K562 (cell line): ENCODE measurements at regions not wholly inside any gene's neighbourhood (a gene's known extent, or its start where the extent isn't known, plus 50 kb on each side); places are given as distances from the start of the nearest gene placed in this dataset.

ENCODE experiments used
- ATAC-seq: fragments of 200-7000 bp; cut with Tn5 transposase; 3 replicates; pipeline ENCODE4 v1.9.1; 2020; ENCODE audit warnings: moderate library complexity
- BruUV-seq: library from RNA; stranded (reverse); fragments of 400-500 nt; replicated peaks from 2 replicates; lab custom pipeline; 2021; lab: Mats Ljungman, UMichigan
- CTCF ChIA-PET: fragments of 300-600 bp; formaldehyde crosslinking; extraction: SDS; loops from one replicate; lab custom pipeline; 2021; ENCODE audit warnings: low intra/inter-chr PET ratio; lab: Yijun Ruan, JAX
- POLR2A ChIA-PET: fragments of 300-600, 350-650 bp; sonication (Branson Sonifier 250); formaldehyde crosslinking; extraction: SDS; loops from one replicate; lab custom pipeline; 2021; ENCODE audit warnings: antibody characterized with exemption, inconsistent platforms; lab: Yijun Ruan, JAX
- DNase-seq, 4 experiments: peaks; one replicate each; pipeline versions ENCODE4 v3.0.0 to v3.0.0-alpha.2; 2011 to 2018; ENCODE audit warnings: low spot score in 3 of 4, mixed read lengths in 3 of 4; ENCODE audit errors: extremely low read depth in 1 of 4
- FAIRE-seq: peaks from 2 replicates; lab custom pipeline; 2011; peaks lifted over from hg19 to GRCh38; lab: Jason Lieb, UNC
- H2AFZ ChIP-seq: 2 replicates; pipeline ENCODE4 v1.6.0; 2011; ENCODE audit warnings: low read depth, low read length, control low read depth, inconsistent platforms
- H3K27ac ChIP-seq: fragments of 200-600 bp; 3 replicates; pipeline ENCODE4 v1.8.0; 2011; ENCODE audit warnings: low read depth, mild to moderate bottlenecking, control low read depth, inconsistent platforms, low read length, moderate library complexity, mixed read lengths; ENCODE audit errors: extremely low read depth
- H3K27me3 ChIP-seq, 2 experiments: fragments of 300-600 bp in 1 of 2; 2 replicates in 1 of 2; 3 replicates in 1 of 2; pipeline versions ENCODE4 v1.6.0 to v1.8.0; 2011; ENCODE audit warnings: inconsistent platforms in 2 of 2, low read length in 2 of 2, mild to moderate bottlenecking in 1 of 2, mixed read lengths in 1 of 2, moderate library complexity in 1 of 2; ENCODE audit not compliant: control insufficient read depth in 2 of 2, insufficient read depth in 2 of 2
- H3K36me3 ChIP-seq: fragments of 300-600 bp; 3 replicates; pipeline ENCODE4 v1.8.0; 2011; ENCODE audit warnings: mild to moderate bottlenecking, low read length, inconsistent platforms; ENCODE audit not compliant: control insufficient read depth, insufficient read depth
- H3K4me1 ChIP-seq, 2 experiments: fragments of 200-600 bp in 1 of 2; replicated peaks in 1 of 2; 2 replicates in 1 of 2; 3 replicates in 1 of 2; pipeline versions ENCODE4 v1.5.1 to v1.8.0; 2011; ENCODE audit warnings: inconsistent platforms in 2 of 2, low read length in 2 of 2, mild to moderate bottlenecking in 1 of 2, mixed read lengths in 1 of 2, moderate library complexity in 1 of 2; ENCODE audit not compliant: control insufficient read depth in 2 of 2, insufficient read depth in 2 of 2
- H3K4me2 ChIP-seq: 2 replicates; pipeline ENCODE4 v1.6.1; 2011; ENCODE audit warnings: low read length, control low read depth, inconsistent platforms, mixed read lengths; ENCODE audit not compliant: insufficient read depth
- H3K4me3 ChIP-seq: fragments of 200-600 bp; sonication (generic), shearing (Covaris generic); 2 replicates; pipeline ENCODE4 v1.5.1; 2016; ENCODE audit warnings: control low read depth, inconsistent platforms
- H3K79me2 ChIP-seq: fragments of 200-600 bp; 3 replicates; pipeline ENCODE4 v1.8.0; 2011; ENCODE audit warnings: low read length, inconsistent platforms; ENCODE audit not compliant: control insufficient read depth, insufficient read depth
- H3K9ac ChIP-seq, 2 experiments: 2 replicates each; pipeline versions ENCODE4 v1.6.0 to v1.6.1; 2011; ENCODE audit warnings: low read depth in 2 of 2, low read length in 2 of 2, control low read depth in 1 of 2, inconsistent platforms in 1 of 2, mild to moderate bottlenecking in 1 of 2, mixed read lengths in 1 of 2; ENCODE audit not compliant: insufficient read depth in 1 of 2
- H3K9me1 ChIP-seq: one replicate; pipeline ENCODE4 v1.6.0; 2011; ENCODE audit warnings: inconsistent platforms, mild to moderate bottlenecking, low read length, moderate library complexity; ENCODE audit not compliant: control insufficient read depth, insufficient read depth
- H3K9me3 ChIP-seq: replicated peaks from 2 replicates; pipeline ENCODE4 v1.5.1; 2011; ENCODE audit warnings: low read depth, low read length, inconsistent platforms; ENCODE audit not compliant: control insufficient read depth, insufficient read depth
- H4K20me1 ChIP-seq: replicated peaks from 2 replicates; pipeline ENCODE4 v1.6.1; 2011; ENCODE audit warnings: low read length, inconsistent platforms, mixed read lengths; ENCODE audit not compliant: control insufficient read depth, insufficient read depth
- ARHGAP35 ChIP-seq: fragments of 450-650 bp; IDR thresholded peaks from 2 replicates; pipeline ENCODE4 v1.6.1; 2018; ENCODE audit not compliant: partially characterized antibody
- CHD2 ChIP-seq: IDR thresholded peaks from 2 replicates; pipeline ENCODE4 v1.6.1; 2011; ENCODE audit warnings: low read depth, low read length
- ILF3 ChIP-seq: fragments of 450-650 bp; IDR thresholded peaks from 2 replicates; pipeline ENCODE4 v1.6.1; 2018; ENCODE audit warnings: antibody characterized with exemption, mild to moderate bottlenecking, moderate library complexity, borderline replicate concordance
- KAT2B ChIP-seq: IDR thresholded peaks from one replicate; pipeline ENCODE4 v1.6.1; 2012; ENCODE audit warnings: low read depth, mild to moderate bottlenecking, control low read depth, inconsistent platforms, low read length, moderate library complexity
- MAX ChIP-seq: sonication (generic); formaldehyde crosslinking; IDR thresholded peaks from 2 replicates; pipeline ENCODE4 v1.9.0; 2022; ENCODE audit warnings: mild to moderate bottlenecking, missing genetic modification reagents
- RB1 ChIP-seq: fragments of 450-650 bp; IDR thresholded peaks from 2 replicates; pipeline ENCODE4 v1.6.1; 2017; ENCODE audit warnings: low read depth, mild to moderate bottlenecking
- RBFOX2 ChIP-seq: fragments of 200-400 bp; formaldehyde crosslinking; IDR thresholded peaks from 2 replicates; pipeline ENCODE4 v1.6.1; 2017; ENCODE audit warnings: low read depth, mild to moderate bottlenecking, low read length, moderate library complexity
- RBM39 ChIP-seq: fragments of 200-400 bp; formaldehyde crosslinking; optimal IDR thresholded peaks from 2 replicates; pipeline ENCODE3; 2018; ENCODE audit warnings: low read depth, low read length
- RHOXF2B ChIP-seq: fragments of 250-450 bp; sonication (Bioruptor Pico); conservative IDR thresholded peaks from 2 replicates; pipeline ENCODE4 v1.5.1; 2021
- SMARCB1 ChIP-seq: IDR thresholded peaks from 2 replicates; pipeline ENCODE4 v1.6.1; 2011; ENCODE audit warnings: improper control_type of control experiment, low read depth; ENCODE audit not compliant: insufficient read length
- SMARCE1 ChIP-seq: fragments of 450-650 bp; IDR thresholded peaks from 2 replicates; pipeline ENCODE4 v1.7.1; 2016; ENCODE audit warnings: mild to moderate bottlenecking
- YY1 ChIP-seq, 3 experiments: IDR thresholded peaks; 2 replicates each; pipeline ENCODE4 v1.6.1; 2011; ENCODE audit warnings: low read length in 2 of 3, mild to moderate bottlenecking in 2 of 3, moderate library complexity in 2 of 3, borderline replicate concordance in 1 of 3, control low read depth in 1 of 3, low read depth in 1 of 3; ENCODE audit not compliant: insufficient read depth in 3 of 3, insufficient replicate concordance in 2 of 3, control insufficient read depth in 1 of 3, insufficient read length in 1 of 3; ENCODE audit errors: extremely low read depth in 1 of 3
- ZBTB34 ChIP-seq: fragments of 250-450 bp; sonication (Bioruptor Pico); IDR thresholded peaks from 2 replicates; pipeline ENCODE4 v1.8.0; 2021; ENCODE audit warnings: mild to moderate bottlenecking, moderate library complexity
- ZNF175 ChIP-seq: fragments of 200-800 bp; sonication (Bioruptor generic); IDR thresholded peaks from 2 replicates; pipeline ENCODE4 v1.6.1; 2016; ENCODE audit warnings: low read depth, mild to moderate bottlenecking, missing genetic modification characterization, missing compliant biosample characterization
- ZNF311 ChIP-seq: fragments of 250-450 bp; sonication (Bioruptor Pico); IDR thresholded peaks from 2 replicates; pipeline ENCODE4 v1.4.0; 2020; ENCODE audit warnings: mild to moderate bottlenecking, moderate library complexity
- ZNF449 ChIP-seq: fragments of 250-450 bp; sonication (Bioruptor Pico); IDR thresholded peaks from 2 replicates; pipeline ENCODE4 v1.8.0; 2022; ENCODE audit warnings: moderate library complexity, mild to moderate bottlenecking, inconsistent platforms
- ZNF592 ChIP-seq: fragments of 450-650 bp; IDR thresholded peaks from 2 replicates; pipeline ENCODE4 v1.6.1; 2017; ENCODE audit warnings: antibody characterized with exemption, mild to moderate bottlenecking
- WGBS: fragments of 100-300 bp; shearing (Covaris generic); methylation state at CpG from one replicate; pipeline ENCODE4 v1.1.6; 2016; ENCODE audit warnings: low coverage, mixed read lengths; ENCODE audit not compliant: insufficient coverage; ENCODE audit errors: missing lambda C conversion rate; 5-methylcytosine and 5-hydroxymethylcytosine counted together
- in situ Hi-C: fragments of 300-500 bp; cut with MboI; formaldehyde crosslinking; loops from 4 replicates; pipeline ENCODE4 v1.15.0; 2018; ENCODE audit warnings: inconsistent platforms, mixed read lengths
- intact Hi-C: fragments of 100-400 bp; cut with micrococcal nuclease; formaldehyde crosslinking; loops from 2 replicates; pipeline ENCODE4 v1.14.2; 2022

- no peak for FAIRE-seq
- no peak overlapping the region for H3K9ac ChIP-seq
- POLR2A ChIA-PET = no interaction called here
- intact Hi-C loops (no loop called here), in situ Hi-C loops (no loop called here)
- WGBS = 0% methylated on average over 1 of the region's 1 CpG
- H3K27ac ChIP-seq = no peak overlapping the region
- H3K79me2 ChIP-seq = no peaks in the 10 kb centered on the region
- BruUV-seq = no TSS peak
- H3K4me3 ChIP-seq = no peak overlapping the region
- no peaks in the 10 kb centered on the region for H3K4me1 ChIP-seq
- H3K9me1 ChIP-seq = no peaks in the 10 kb centered on the region
- no peak for ATAC-seq
- no peaks in the 10 kb centered on the region; a peak in 1 of 5 replicates for H3K27me3 ChIP-seq
- H3K36me3 ChIP-seq = no peaks in the 10 kb centered on the region
- no peaks in the 10 kb centered on the region for H4K20me1 ChIP-seq
- no peak overlapping the region for H3K4me2 ChIP-seq
- CTCF ChIA-PET = no interaction called here
- no peaks in the 10 kb centered on the region for H3K9me3 ChIP-seq
- no peak for DNase-seq
- H2AFZ ChIP-seq = no peak overlapping the region
- no peak for TF ChIP-seq YY1 (IDR thresholded peaks at IDR 0.05; ENCODE audit: borderline replicate concordance in 1 of 3, control insufficient read depth in 1 of 3, extremely low read depth in 1 of 3, insufficient read depth in 3 of 3, insufficient read length in 1 of 3, insufficient replicate concordance in 2 of 3, low read depth in 1 of 3, low read length in 2 of 3)
- no peak for TF ChIP-seq RBFOX2
- no peak for TF ChIP-seq MAX (CRISPR knock-in tag)
- TF ChIP-seq ZNF449 (CRISPR knock-in tag) = no peak
- no peak for TF ChIP-seq RHOXF2B (CRISPR knock-in tag)
- no peak for TF ChIP-seq RB1
- no peak for TF ChIP-seq RBM39
- no peak for TF ChIP-seq ZNF311 (CRISPR knock-in tag)
- no peak for TF ChIP-seq CHD2
- TF ChIP-seq ILF3 = no peak
- TF ChIP-seq SMARCB1 = no peak
- TF ChIP-seq SMARCE1 = no peak
- no peak for TF ChIP-seq ZBTB34 (CRISPR knock-in tag)
- no peak for TF ChIP-seq ARHGAP35
- TF ChIP-seq ZNF175 (CRISPR knock-in tag) = no peak
- TF ChIP-seq KAT2B = no peak
- TF ChIP-seq ZNF592 = no peak
Observed at GRCh38 chr7:31411416-31411815, 70.9 kb upstream of the NEUROD6 start.
